GM12892 (cell line): ENCODE measurements at regions not wholly inside any gene's neighbourhood (a gene's known extent, or its start where the extent isn't known, plus 50 kb on each side); places are given as distances from the start of the nearest gene placed in this dataset.

Experiments used
- POLR2A ChIP-seq: IDR thresholded peaks from 2 replicates; pipeline ENCODE4 v1.6.1; 2011; ENCODE audit warnings: low read depth, low read length, control low read depth
- POLR2AphosphoS5 ChIP-seq: IDR thresholded peaks from 2 replicates; pipeline ENCODE4 v1.6.1; 2011; ENCODE audit warnings: low read depth, low read length, control low read depth
- TAF1 ChIP-seq: IDR thresholded peaks from 2 replicates; pipeline ENCODE4 v1.6.1; 2011; ENCODE audit warnings: low read depth, mild to moderate bottlenecking, control low read depth, low read length, borderline replicate concordance

DNA sequence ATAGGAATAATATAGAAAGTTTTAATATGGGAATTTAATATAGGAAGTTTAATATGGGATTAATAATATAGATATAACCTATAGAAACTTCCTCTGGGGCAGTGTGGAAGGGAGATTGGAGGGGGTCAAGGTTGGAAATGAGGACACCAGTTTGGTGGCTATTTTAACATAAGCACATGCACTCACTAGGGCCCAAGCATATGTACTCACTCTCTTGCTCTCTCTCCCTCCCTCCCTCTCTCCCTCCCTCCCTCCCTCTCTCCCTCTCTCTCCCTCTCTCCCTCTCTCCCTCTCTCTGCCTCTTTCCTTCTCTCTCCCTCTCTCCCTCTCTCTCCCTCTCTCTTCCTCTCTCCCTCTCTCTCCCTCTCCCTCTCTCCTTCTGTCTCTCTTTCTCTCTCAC, 528.1 kb downstream of the NPIPA7 start:
- TF ChIP-seq POLR2A (no peak), POLR2AphosphoS5 (no peak), TAF1 (no peak)
